HFF-Myc (cell line): ENCODE measurements at regions not wholly inside any gene's neighbourhood (a gene's known extent, or its start where the extent isn't known, plus 50 kb on each side); places are given as distances from the start of the nearest gene placed in this dataset.
A peak's percentile ranks its signal among the peaks of the same experiment; 100 is the strongest.

Experiments used
- DNase-seq: peaks from one replicate; pipeline ENCODE4 v3.0.0-alpha.2; 2011; ENCODE audit warnings: low read depth; ENCODE audit errors: extremely low read depth
- H3K4me3 ChIP-seq: replicated peaks from 2 replicates; pipeline ENCODE4 v1.5.1; 2011; ENCODE audit warnings: low read depth, mild to moderate bottlenecking, control low read depth, low read length
- CTCF ChIP-seq: IDR thresholded peaks from 2 replicates; pipeline ENCODE4 v1.5.1; 2012; ENCODE audit warnings: mild to moderate bottlenecking, low read depth, low read length, control low read depth; ENCODE audit errors: missing control alignments

GRCh38 chr6:22883061-22883717, 313.8 kb downstream of the HDGFL1 start:
- no peak overlapping the region for H3K4me3 ChIP-seq
- TF ChIP-seq CTCF = no peak
- DNase-seq = no peak

GRCh38 chr6:22884456-22884855, 315.1 kb downstream of the HDGFL1 start:
- TF ChIP-seq CTCF = no peak
- DNase-seq = no peak
- no peak overlapping the region for H3K4me3 ChIP-seq

- no peak for DNase-seq
- no peak for TF ChIP-seq CTCF
- H3K4me3 ChIP-seq = no peak overlapping the region
These were observed 317.6 kb downstream of the HDGFL1 start for GRCh38 chr6:22886650-22887581.

GRCh38 chr6:22888163-22888752, 318.9 kb downstream of the HDGFL1 start:
- no peak for DNase-seq
- no peak for TF ChIP-seq CTCF
- H3K4me3 ChIP-seq = no peak overlapping the region

GRCh38 chr6:22891934-22892333, 322.6 kb downstream of the HDGFL1 start:
- no peak for DNase-seq
- H3K4me3 ChIP-seq = no peak overlapping the region
- no peak for TF ChIP-seq CTCF

GRCh38 chr6:22892452-22892851, 323.1 kb downstream of the HDGFL1 start:
- no peak for TF ChIP-seq CTCF
- peak; percentile 81 for DNase-seq
- no peak overlapping the region for H3K4me3 ChIP-seq
